MG63 (cell line): ENCODE measurements at regions not wholly inside any gene's neighbourhood (a gene's known extent, or its start where the extent isn't known, plus 50 kb on each side); places are given as distances from the start of the nearest gene placed in this dataset.

ENCODE experiments used
- DNase-seq: peaks from one replicate; pipeline ENCODE4 v3.0.0-alpha.2; 2020
- H3K27me3 ChIP-seq: fragments of 250-450 bp; sonication (Bioruptor Pico); 2 replicates; pipeline ENCODE4 v1.5.1; 2020; ENCODE audit warnings: mild to moderate bottlenecking, moderate library complexity
- H3K36me3 ChIP-seq: fragments of 250-450 bp; sonication (Bioruptor Pico); 2 replicates; pipeline ENCODE4 v1.5.1; 2020; ENCODE audit warnings: mild to moderate bottlenecking, moderate library complexity
- H3K4me3 ChIP-seq: fragments of 250-450 bp; sonication (Bioruptor Pico); 2 replicates; pipeline ENCODE4 v1.5.1; 2020; ENCODE audit warnings: mild to moderate bottlenecking, moderate library complexity
- H3K9me3 ChIP-seq: fragments of 250-450 bp; sonication (Bioruptor Pico); 2 replicates; pipeline ENCODE4 v1.5.1; 2020; ENCODE audit warnings: mild to moderate bottlenecking, moderate library complexity

- H3K4me3 ChIP-seq = no peak overlapping the region
- H3K27me3 ChIP-seq = no peaks in the 10 kb centered on the region; the same call in 1 of the 2 replicates
- no peak for DNase-seq
- no peaks in the 10 kb centered on the region for H3K9me3 ChIP-seq
- H3K36me3 ChIP-seq = no peaks in the 10 kb centered on the region
Measured at GRCh38 chr5:60248901-60249300, 355.4 kb upstream of the PDE4D start.

- no peak overlapping the region for H3K4me3 ChIP-seq
- no peaks in the 10 kb centered on the region for H3K36me3 ChIP-seq
- H3K9me3 ChIP-seq = no peaks in the 10 kb centered on the region
- no peak for DNase-seq
- H3K27me3 ChIP-seq = no peaks in the 10 kb centered on the region; the same call in 1 of the 2 replicates
Measured at GRCh38 chr5:60243713-60244112, 350.2 kb upstream of the PDE4D start.

- H3K27me3 ChIP-seq = no peaks in the 10 kb centered on the region
- DNase-seq = no peak
- no peak overlapping the region for H3K4me3 ChIP-seq
- no peaks in the 10 kb centered on the region for H3K36me3 ChIP-seq
- H3K9me3 ChIP-seq = no peaks in the 10 kb centered on the region
Measured at GRCh38 chr5:60232036-60232795, 338.7 kb upstream of the PDE4D start.

GRCh38 chr5:60230456-60230855, 336.9 kb upstream of the PDE4D start:
- H3K27me3 ChIP-seq = no peaks in the 10 kb centered on the region

GRCh38 chr5:60229691-60230185, 336.2 kb upstream of the PDE4D start:
- no peaks in the 10 kb centered on the region for H3K36me3 ChIP-seq
- no peaks in the 10 kb centered on the region for H3K27me3 ChIP-seq
- no peak overlapping the region for H3K4me3 ChIP-seq
- no peak for DNase-seq
- H3K9me3 ChIP-seq = no peaks in the 10 kb centered on the region

More at GRCh38 chr5:60230456-60230855, 336.9 kb upstream of the PDE4D start:
- Histone ChIP-seq H3K4me3 (no peak overlapping the region), H3K36me3 (no peaks in the 10 kb centered on the region), H3K9me3 (no peaks in the 10 kb centered on the region)
- no peak for DNase-seq

GRCh38 chr5:60228676-60229075, 335.1 kb upstream of the PDE4D start:
- Histone ChIP-seq H3K36me3 (no peaks in the 10 kb centered on the region), H3K4me3 (no peak overlapping the region), H3K9me3 (no peaks in the 10 kb centered on the region), H3K27me3 (no peaks in the 10 kb centered on the region)
- no peak for DNase-seq

- Histone ChIP-seq H3K9me3 (no peaks in the 10 kb centered on the region), H3K36me3 (no peaks in the 10 kb centered on the region), H3K4me3 (no peak overlapping the region), H3K27me3 (no peaks in the 10 kb centered on the region)
- DNase-seq = no peak
Measured at GRCh38 chr5:60226128-60226527, 332.6 kb upstream of the PDE4D start.

GRCh38 chr5:60223342-60223741, 329.8 kb upstream of the PDE4D start:
- no peaks in the 10 kb centered on the region for H3K36me3 ChIP-seq
- H3K4me3 ChIP-seq = no peak overlapping the region
- DNase-seq = no peak
- H3K9me3 ChIP-seq = no peaks in the 10 kb centered on the region
- H3K27me3 ChIP-seq = no peaks in the 10 kb centered on the region

GRCh38 chr5:60219921-60220320, 326.4 kb upstream of the PDE4D start:
- H3K27me3 ChIP-seq = no peaks in the 10 kb centered on the region
- DNase-seq = no peak
- H3K9me3 ChIP-seq = no peaks in the 10 kb centered on the region
- no peaks in the 10 kb centered on the region for H3K36me3 ChIP-seq
- H3K4me3 ChIP-seq = no peak overlapping the region

- Histone ChIP-seq H3K36me3 (no peaks in the 10 kb centered on the region), H3K9me3 (no peaks in the 10 kb centered on the region), H3K4me3 (no peak overlapping the region), H3K27me3 (no peaks in the 10 kb centered on the region)
- DNase-seq = no peak
Measured at GRCh38 chr5:60210810-60211209, 317.3 kb upstream of the PDE4D start.

- Histone ChIP-seq H3K36me3 (no peaks in the 10 kb centered on the region), H3K27me3 (no peaks in the 10 kb centered on the region), H3K9me3 (no peaks in the 10 kb centered on the region), H3K4me3 (no peak overlapping the region)
- DNase-seq = no peak
Measured at GRCh38 chr5:60209146-60209840, 315.8 kb upstream of the PDE4D start.

GRCh38 chr5:60208716-60209115, 315.2 kb upstream of the PDE4D start:
- DNase-seq = no peak
- no peaks in the 10 kb centered on the region for H3K27me3 ChIP-seq
- no peaks in the 10 kb centered on the region for H3K9me3 ChIP-seq
- no peaks in the 10 kb centered on the region for H3K36me3 ChIP-seq
- no peak overlapping the region for H3K4me3 ChIP-seq

- no peaks in the 10 kb centered on the region for H3K9me3 ChIP-seq
- no peak for DNase-seq
Measured at GRCh38 chr5:60207040-60207439, 313.5 kb upstream of the PDE4D start.

GRCh38 chr5:60206234-60206633, 312.7 kb upstream of the PDE4D start:
- Histone ChIP-seq H3K4me3 (no peak overlapping the region), H3K9me3 (no peaks in the 10 kb centered on the region), H3K27me3 (no peaks in the 10 kb centered on the region), H3K36me3 (no peaks in the 10 kb centered on the region)
- DNase-seq = no peak

More at GRCh38 chr5:60207040-60207439, 313.5 kb upstream of the PDE4D start:
- H3K36me3 ChIP-seq = no peaks in the 10 kb centered on the region
- H3K27me3 ChIP-seq = no peaks in the 10 kb centered on the region
- no peak overlapping the region for H3K4me3 ChIP-seq

- Histone ChIP-seq H3K36me3 (no peaks in the 10 kb centered on the region), H3K4me3 (no peak overlapping the region)
Measured at GRCh38 chr5:60205071-60205470, 311.5 kb upstream of the PDE4D start.

GRCh38 chr5:60196385-60197113, 303.0 kb upstream of the PDE4D start:
- DNase-seq = peak; percentile 63
- no peaks in the 10 kb centered on the region for H3K27me3 ChIP-seq
- no peaks in the 10 kb centered on the region for H3K36me3 ChIP-seq
- no peak overlapping the region for H3K4me3 ChIP-seq
- H3K9me3 ChIP-seq = no peaks in the 10 kb centered on the region

More at GRCh38 chr5:60205071-60205470, 311.5 kb upstream of the PDE4D start:
- no peak for DNase-seq
- Histone ChIP-seq H3K9me3 (no peaks in the 10 kb centered on the region), H3K27me3 (no peaks in the 10 kb centered on the region)

- DNase-seq = no peak
- no peaks in the 10 kb centered on the region for H3K36me3 ChIP-seq
- H3K4me3 ChIP-seq = no peak overlapping the region
- H3K27me3 ChIP-seq = no peaks in the 10 kb centered on the region
- no peaks in the 10 kb centered on the region for H3K9me3 ChIP-seq
Measured at GRCh38 chr5:60195551-60195950, 302.0 kb upstream of the PDE4D start.
